HepG2 (cell line): ENCODE measurements at regions not wholly inside any gene's neighbourhood (a gene's known extent, or its start where the extent isn't known, plus 50 kb on each side); places are given as distances from the start of the nearest gene placed in this dataset.
A peak's percentile ranks its signal among the peaks of the same experiment; 100 is the strongest.

Experiments
- BRD4 ChIP-seq: sonication (generic); formaldehyde crosslinking; IDR thresholded peaks from 2 replicates; pipeline ENCODE4 v1.4.0; 2020; ENCODE audit warnings: missing genetic modification reagents
- CREB1 ChIP-seq, 2 experiments: fragments of 450-650 bp in 1 of 2; IDR thresholded peaks; 2 replicates each; pipeline ENCODE4 v1.6.1; 2016 to 2017; ENCODE audit warnings: control low read depth in 1 of 2, mild to moderate bottlenecking in 1 of 2, missing compliant biosample characterization in 1 of 2, missing genetic modification characterization in 1 of 2
- FLYWCH1 ChIP-seq: sonication (generic); formaldehyde crosslinking; IDR thresholded peaks from 2 replicates; pipeline ENCODE4 v1.8.1; 2023; ENCODE audit warnings: mild to moderate bottlenecking, missing genetic modification reagents
- KLF15 ChIP-seq: sonication (generic); formaldehyde crosslinking; IDR thresholded peaks from 2 replicates; pipeline ENCODE4 v1.8.1; 2023; ENCODE audit warnings: borderline replicate concordance, mild to moderate bottlenecking, inconsistent platforms, missing genetic modification reagents, mixed read lengths
- KLF9 ChIP-seq: IDR thresholded peaks from 2 replicates; pipeline ENCODE4 v1.6.1; 2016; ENCODE audit warnings: low read depth
- MEIS1 ChIP-seq: sonication (generic); formaldehyde crosslinking; IDR thresholded peaks from 2 replicates; pipeline ENCODE4 v1.9.0; 2021; ENCODE audit warnings: mild to moderate bottlenecking, missing genetic modification reagents, moderate library complexity, borderline replicate concordance
- MIER3 ChIP-seq: IDR thresholded peaks from 2 replicates; pipeline ENCODE4 v1.6.1; 2016; ENCODE audit warnings: missing compliant biosample characterization, borderline replicate concordance
- MXI1 ChIP-seq: IDR thresholded peaks from 3 replicates; pipeline ENCODE4 v1.6.1; 2012; ENCODE audit warnings: low read depth, low read length, inconsistent platforms, borderline replicate concordance
- PITX1 ChIP-seq: sonication (generic); formaldehyde crosslinking; IDR thresholded peaks from 2 replicates; pipeline ENCODE4 v1.5.1; 2020; ENCODE audit warnings: mild to moderate bottlenecking, missing genetic modification reagents
- PPARG ChIP-seq: conservative IDR thresholded peaks from 2 replicates; pipeline ENCODE4 v1.6.1; 2016; ENCODE audit warnings: missing biosample characterization, missing genetic modification reagents
- SMAD1 ChIP-seq: sonication (generic); formaldehyde crosslinking; IDR thresholded peaks from 2 replicates; pipeline ENCODE4 v1.4.0; 2020; ENCODE audit warnings: missing genetic modification reagents, low read depth, mild to moderate bottlenecking, borderline replicate concordance
- SNAI1 ChIP-seq: sonication (generic); formaldehyde crosslinking; IDR thresholded peaks from 2 replicates; pipeline ENCODE4 v1.5.0; 2020; ENCODE audit warnings: mild to moderate bottlenecking, missing genetic modification reagents, borderline replicate concordance
- TAF15 ChIP-seq: fragments of 200-400 bp; formaldehyde crosslinking; IDR thresholded peaks from one replicate; pipeline ENCODE4 v1.6.1; 2018; ENCODE audit warnings: mild to moderate bottlenecking, low read depth, low read length; ENCODE audit not compliant: poor library complexity, severe bottlenecking
- TCF7 ChIP-seq: sonication (generic); IDR thresholded peaks from 2 replicates; pipeline ENCODE4 v1.6.1; 2016; ENCODE audit warnings: antibody characterized with exemption, low read depth
- ZBTB20 ChIP-seq: sonication (generic); formaldehyde crosslinking; IDR thresholded peaks from 2 replicates; pipeline ENCODE4 v1.8.1; 2023; ENCODE audit warnings: missing genetic modification reagents, low read depth, mild to moderate bottlenecking, borderline replicate concordance
- ZNF335 ChIP-seq: sonication (generic); formaldehyde crosslinking; IDR thresholded peaks from 2 replicates; pipeline ENCODE4 v1.4.0; 2020; ENCODE audit warnings: missing genetic modification reagents
- ZNF615 ChIP-seq: sonication (generic); formaldehyde crosslinking; IDR thresholded peaks from 2 replicates; pipeline ENCODE4 v1.5.0; 2020; ENCODE audit warnings: mild to moderate bottlenecking, missing genetic modification reagents, borderline replicate concordance
- ZNF619 ChIP-seq: sonication (generic); formaldehyde crosslinking; IDR thresholded peaks from 2 replicates; pipeline ENCODE4 v1.4.0; 2020; ENCODE audit warnings: mild to moderate bottlenecking, missing genetic modification reagents
- ZNF878 ChIP-seq: sonication (generic); formaldehyde crosslinking; IDR thresholded peaks from 2 replicates; pipeline ENCODE4 v1.8.1; 2023; ENCODE audit warnings: mild to moderate bottlenecking, missing genetic modification reagents, moderate library complexity
- ZSCAN22 ChIP-seq: sonication (generic); formaldehyde crosslinking; IDR thresholded peaks from 2 replicates; pipeline ENCODE4 v1.4.0; 2020; ENCODE audit warnings: mild to moderate bottlenecking, missing genetic modification reagents
- TF ChIP-seq, protein P1 (sequence below): sonication (generic); formaldehyde crosslinking; IDR thresholded peaks from 2 replicates; pipeline ENCODE4 v1.5.0; 2020; ENCODE audit warnings: mild to moderate bottlenecking, missing genetic modification reagents
- TF ChIP-seq, protein P2 (sequence below): sonication (generic); formaldehyde crosslinking; IDR thresholded peaks from 2 replicates; pipeline ENCODE4 v1.8.1; 2023; ENCODE audit warnings: missing genetic modification reagents, mild to moderate bottlenecking, borderline replicate concordance
- TF ChIP-seq, protein P3 (sequence below): sonication (generic); formaldehyde crosslinking; IDR thresholded peaks from 2 replicates; pipeline ENCODE4 v1.4.0; 2020; ENCODE audit warnings: missing genetic modification reagents

DNA sequence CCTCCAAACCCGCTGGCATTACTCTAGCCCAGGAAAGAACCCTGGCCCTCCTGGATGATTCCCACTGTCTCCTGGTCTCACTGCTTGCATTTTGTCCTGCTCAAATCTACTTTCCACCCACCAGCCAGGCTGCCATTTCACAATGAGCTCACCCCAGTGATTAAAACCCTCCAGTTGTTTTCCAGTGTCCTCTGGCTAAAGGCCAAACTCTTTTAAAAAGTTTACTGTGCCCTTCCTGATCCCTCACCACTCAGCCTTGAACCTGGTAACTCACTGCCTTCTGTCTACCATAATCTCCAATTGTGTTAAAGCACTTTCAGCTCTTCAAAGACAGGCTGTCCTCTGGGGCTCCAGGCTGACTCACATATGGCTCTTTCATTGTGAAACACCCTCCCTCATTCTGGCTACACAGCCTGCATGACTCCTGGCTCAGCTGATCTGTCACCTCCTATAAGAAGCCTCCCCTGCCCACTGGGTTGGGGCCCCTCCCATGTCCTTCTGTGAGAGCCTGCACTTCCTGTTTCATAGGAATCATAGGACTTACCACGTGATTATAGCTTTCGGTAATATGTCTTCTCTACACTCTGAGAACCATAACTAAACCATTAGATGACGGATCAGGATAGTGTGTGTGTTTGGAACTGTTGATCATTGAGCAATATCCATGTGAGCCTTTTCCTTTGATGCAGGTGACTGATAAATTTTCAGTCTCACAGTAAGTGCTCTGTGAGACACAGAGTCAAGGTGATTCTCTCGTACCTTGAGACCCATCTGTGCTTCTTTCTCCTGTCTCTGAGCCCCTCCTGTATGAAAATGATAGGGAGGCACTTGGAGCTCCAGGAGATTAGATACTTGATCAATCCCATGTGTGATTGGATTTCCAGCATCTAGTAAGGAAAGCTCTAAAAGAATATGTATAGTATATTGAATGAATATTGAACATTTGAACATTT is 590.8 kb upstream of the ID2 start (continued):
- TF ChIP-seq ZNF615 (CRISPR knock-in tag) (no peak), MEIS1 (CRISPR knock-in tag) (peak; percentile 83; the same call in 1 of the 2 replicates), ZNF878 (CRISPR knock-in tag) (peak; percentile 98), PITX1 (CRISPR knock-in tag) (peak; percentile 94), PPARG (CRISPR knock-in tag) (peak; percentile 65), CREB1 (IDR thresholded peaks at IDR 0.05) (peak; percentile 63), CREB1 (CRISPR knock-in tag; IDR thresholded peaks at IDR 0.05) (peak; percentile 89), FLYWCH1 (CRISPR knock-in tag) (no peak), ZBTB20 (CRISPR knock-in tag) (peak; percentile 91; the same call in 1 of the 2 replicates), BRD4 (CRISPR knock-in tag) (peak; percentile 70; the same call in 1 of the 2 replicates), KLF9 (CRISPR knock-in tag) (0 out of 2 replicates have a peak, but pooled peaks have one; percentile 56), MIER3 (peak; percentile 98), SNAI1 (CRISPR knock-in tag) (no peak; the same call in 1 of the 2 replicates), ZNF335 (CRISPR knock-in tag) (peak; percentile 59; the same call in 1 of the 2 replicates), SMAD1 (CRISPR knock-in tag) (no peak), ZNF619 (CRISPR knock-in tag) (no peak), KLF15 (CRISPR knock-in tag) (no peak), ZSCAN22 (CRISPR knock-in tag) (peak; percentile 70), TAF15 (no peak), MXI1 (peak; percentile 54; the same call in 1 of the 3 replicates), TCF7 (peak; percentile 82)
- TF ChIP-seq, protein P1, sequence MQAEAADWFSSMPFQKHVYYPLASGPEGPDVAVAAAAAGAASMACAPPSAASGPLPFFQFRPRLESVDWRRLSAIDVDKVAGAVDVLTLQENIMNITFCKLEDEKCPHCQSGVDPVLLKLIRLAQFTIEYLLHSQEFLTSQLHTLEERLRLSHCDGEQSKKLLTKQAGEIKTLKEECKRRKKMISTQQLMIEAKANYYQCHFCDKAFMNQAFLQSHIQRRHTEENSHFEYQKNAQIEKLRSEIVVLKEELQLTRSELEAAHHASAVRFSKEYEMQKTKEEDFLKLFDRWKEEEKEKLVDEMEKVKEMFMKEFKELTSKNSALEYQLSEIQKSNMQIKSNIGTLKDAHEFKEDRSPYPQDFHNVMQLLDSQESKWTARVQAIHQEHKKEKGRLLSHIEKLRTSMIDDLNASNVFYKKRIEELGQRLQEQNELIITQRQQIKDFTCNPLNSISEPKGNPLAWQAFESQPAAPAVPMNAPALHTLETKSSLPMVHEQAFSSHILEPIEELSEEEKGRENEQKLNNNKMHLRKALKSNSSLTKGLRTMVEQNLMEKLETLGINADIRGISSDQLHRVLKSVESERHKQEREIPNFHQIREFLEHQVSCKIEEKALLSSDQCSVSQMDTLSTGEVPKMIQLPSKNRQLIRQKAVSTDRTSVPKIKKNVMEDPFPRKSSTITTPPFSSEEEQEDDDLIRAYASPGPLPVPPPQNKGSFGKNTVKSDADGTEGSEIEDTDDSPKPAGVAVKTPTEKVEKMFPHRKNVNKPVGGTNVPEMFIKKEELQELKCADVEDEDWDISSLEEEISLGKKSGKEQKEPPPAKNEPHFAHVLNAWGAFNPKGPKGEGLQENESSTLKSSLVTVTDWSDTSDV (CRISPR knock-in tag): no peak
- TF ChIP-seq, protein P2, sequence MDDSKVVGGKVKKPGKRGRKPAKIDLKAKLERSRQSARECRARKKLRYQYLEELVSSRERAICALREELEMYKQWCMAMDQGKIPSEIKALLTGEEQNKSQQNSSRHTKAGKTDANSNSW (CRISPR knock-in tag): no peak
- TF ChIP-seq, protein P3, sequence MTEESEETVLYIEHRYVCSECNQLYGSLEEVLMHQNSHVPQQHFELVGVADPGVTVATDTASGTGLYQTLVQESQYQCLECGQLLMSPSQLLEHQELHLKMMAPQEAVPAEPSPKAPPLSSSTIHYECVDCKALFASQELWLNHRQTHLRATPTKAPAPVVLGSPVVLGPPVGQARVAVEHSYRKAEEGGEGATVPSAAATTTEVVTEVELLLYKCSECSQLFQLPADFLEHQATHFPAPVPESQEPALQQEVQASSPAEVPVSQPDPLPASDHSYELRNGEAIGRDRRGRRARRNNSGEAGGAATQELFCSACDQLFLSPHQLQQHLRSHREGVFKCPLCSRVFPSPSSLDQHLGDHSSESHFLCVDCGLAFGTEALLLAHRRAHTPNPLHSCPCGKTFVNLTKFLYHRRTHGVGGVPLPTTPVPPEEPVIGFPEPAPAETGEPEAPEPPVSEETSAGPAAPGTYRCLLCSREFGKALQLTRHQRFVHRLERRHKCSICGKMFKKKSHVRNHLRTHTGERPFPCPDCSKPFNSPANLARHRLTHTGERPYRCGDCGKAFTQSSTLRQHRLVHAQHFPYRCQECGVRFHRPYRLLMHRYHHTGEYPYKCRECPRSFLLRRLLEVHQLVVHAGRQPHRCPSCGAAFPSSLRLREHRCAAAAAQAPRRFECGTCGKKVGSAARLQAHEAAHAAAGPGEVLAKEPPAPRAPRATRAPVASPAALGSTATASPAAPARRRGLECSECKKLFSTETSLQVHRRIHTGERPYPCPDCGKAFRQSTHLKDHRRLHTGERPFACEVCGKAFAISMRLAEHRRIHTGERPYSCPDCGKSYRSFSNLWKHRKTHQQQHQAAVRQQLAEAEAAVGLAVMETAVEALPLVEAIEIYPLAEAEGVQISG (CRISPR knock-in tag): peak; percentile 72
